Breast epithelium (tissue), 4 donors: ENCODE measurements at regions not wholly inside any gene's neighbourhood (a gene's known extent, or its start where the extent isn't known, plus 50 kb on each side); places are given as distances from the start of the nearest gene placed in this dataset.

Experiments
- DNase-seq, 2 donors: peaks; one replicate each; pipeline ENCODE4 v3.0.0-alpha.2; 2019; ENCODE audit warnings: low spot score in 2 of 2
- H3K27ac ChIP-seq, 2 donors: fragments of 200-600 bp; sonication (generic) in 1 of 2; one replicate each; pipeline ENCODE4 v1.5.1; 2016 to 2019; ENCODE audit warnings: mild to moderate bottlenecking in 1 of 2
- H3K27me3 ChIP-seq, 2 donors: fragments of 200-600 bp; sonication (generic) in 1 of 2; one replicate each; pipeline versions ENCODE4 v1.5.1 to v1.6.0; 2017 to 2019; ENCODE audit warnings: control low read depth in 1 of 2, mild to moderate bottlenecking in 1 of 2
- H3K36me3 ChIP-seq: fragments of 200-600 bp; one replicate; pipeline ENCODE4 v1.5.1; 2019
- H3K4me1 ChIP-seq, 2 donors: fragments of 200-600 bp; sonication (generic); one replicate each; pipeline ENCODE4 v1.5.1; 2016 to 2019; ENCODE audit warnings: control low read depth in 1 of 2
- H3K4me3 ChIP-seq, 3 donors: fragments of 200-600 bp; sonication (generic); 1 replicate in 2 of 3; 2 replicates in 1 of 3; pipeline ENCODE4 v1.5.1; 2016 to 2019; ENCODE audit warnings: mild to moderate bottlenecking in 3 of 3, moderate library complexity in 2 of 3
- H3K9me3 ChIP-seq, 2 donors: fragments of 200-600 bp; sonication (generic) in 1 of 2; one replicate each; pipeline ENCODE4 v1.5.1; 2016 to 2019; ENCODE audit warnings: control low read depth in 1 of 2
- CTCF ChIP-seq, 3 donors: fragments of 450-650 bp; IDR thresholded peaks; one replicate each; pipeline ENCODE4 v1.5.1; 2016 to 2017; ENCODE audit warnings: antibody characterized with exemption in 3 of 3, mild to moderate bottlenecking in 3 of 3, moderate library complexity in 3 of 3
- POLR2A ChIP-seq: fragments of 450-650 bp; IDR thresholded peaks from one replicate; pipeline ENCODE4 v1.6.1; 2016; ENCODE audit warnings: antibody characterized with exemption, mild to moderate bottlenecking, moderate library complexity
- POLR2AphosphoS5 ChIP-seq, 3 donors: sonication (generic); formaldehyde crosslinking; IDR thresholded peaks; one replicate each; pipeline ENCODE4 v1.6.1; 2017; ENCODE audit warnings: antibody characterized with exemption in 3 of 3
- intact Hi-C: fragments of 100-400 bp; cut with DNase I; formaldehyde crosslinking; loops from one replicate; pipeline ENCODE4 v1.15.1; 2023; ENCODE audit warnings: low total_unique reads

- intact Hi-C loops = no loop called here
- Histone ChIP-seq H3K4me3 (no peak overlapping the region), H3K27ac (no peak overlapping the region), H3K9me3 (no peaks in the 10 kb centered on the region), H3K36me3 (no peaks in the 10 kb centered on the region), H3K27me3 (no peaks in the 10 kb centered on the region), H3K4me1 (no peaks in the 10 kb centered on the region)
- no peak for DNase-seq
- no peak for TF ChIP-seq CTCF (IDR thresholded peaks at IDR 0.05)
- TF ChIP-seq POLR2AphosphoS5 (IDR thresholded peaks at IDR 0.05) = no peak
- no peak for TF ChIP-seq POLR2A
Observed at GRCh38 chr1:73898540-73898939, 299.4 kb downstream of the LRRIQ3 start.

GRCh38 chr1:73887412-73887811, 310.6 kb downstream of the LRRIQ3 start:
- no peaks in the 10 kb centered on the region for H3K27me3 ChIP-seq
- TF ChIP-seq POLR2A (no peak), CTCF (IDR thresholded peaks at IDR 0.05) (no peak), POLR2AphosphoS5 (IDR thresholded peaks at IDR 0.05) (no peak)

GRCh38 chr1:73886716-73887115, 311.3 kb downstream of the LRRIQ3 start:
- no peaks in the 10 kb centered on the region for H3K4me1 ChIP-seq
- no peaks in the 10 kb centered on the region for H3K36me3 ChIP-seq
- no peak overlapping the region for H3K27ac ChIP-seq
- H3K27me3 ChIP-seq = no peaks in the 10 kb centered on the region
- no peak overlapping the region for H3K4me3 ChIP-seq
- TF ChIP-seq CTCF (IDR thresholded peaks at IDR 0.05) (no peak), POLR2A (no peak), POLR2AphosphoS5 (IDR thresholded peaks at IDR 0.05) (no peak)
- intact Hi-C loops = no loop called here
- H3K9me3 ChIP-seq = no peaks in the 10 kb centered on the region
- DNase-seq = no peak

More at GRCh38 chr1:73887412-73887811, 310.6 kb downstream of the LRRIQ3 start:
- no peaks in the 10 kb centered on the region for H3K36me3 ChIP-seq
- no peak overlapping the region for H3K27ac ChIP-seq
- H3K4me3 ChIP-seq = no peak overlapping the region
- DNase-seq = no peak
- intact Hi-C loops = no loop called here
- H3K4me1 ChIP-seq = no peaks in the 10 kb centered on the region
- no peaks in the 10 kb centered on the region for H3K9me3 ChIP-seq

GRCh38 chr1:73874806-73875205, 323.2 kb downstream of the LRRIQ3 start:
- H3K27me3 ChIP-seq = no peaks in the 10 kb centered on the region
- H3K4me3 ChIP-seq = no peak overlapping the region
- no peak overlapping the region for H3K27ac ChIP-seq
- H3K9me3 ChIP-seq = no peaks in the 10 kb centered on the region
- H3K36me3 ChIP-seq = no peaks in the 10 kb centered on the region
- no peaks in the 10 kb centered on the region for H3K4me1 ChIP-seq
- no peak for TF ChIP-seq POLR2A
- TF ChIP-seq POLR2AphosphoS5 (IDR thresholded peaks at IDR 0.05) = no peak
- TF ChIP-seq CTCF (IDR thresholded peaks at IDR 0.05) = no peak
- no peak for DNase-seq
- intact Hi-C loops = no loop called here

GRCh38 chr1:73868810-73869336, 329.1 kb downstream of the LRRIQ3 start:
- Histone ChIP-seq H3K4me1 (no peaks in the 10 kb centered on the region), H3K27me3 (no peaks in the 10 kb centered on the region), H3K4me3 (no peak overlapping the region), H3K36me3 (no peaks in the 10 kb centered on the region), H3K27ac (no peak overlapping the region), H3K9me3 (no peaks in the 10 kb centered on the region)
- TF ChIP-seq POLR2A (no peak), POLR2AphosphoS5 (IDR thresholded peaks at IDR 0.05) (no peak), CTCF (IDR thresholded peaks at IDR 0.05) (no peak)
- DNase-seq = no peak
- intact Hi-C loops = no loop called here
